HG03575 (cell line): ENCODE measurements at regions not wholly inside any gene's neighbourhood (a gene's known extent, or its start where the extent isn't known, plus 50 kb on each side); places are given as distances from the start of the nearest gene placed in this dataset.
"Not testable (repeated sequence)": the region's sequence is repeated elsewhere in the genome, so short reads cannot be mapped to it uniquely, and the experiment has no call there.

Experiments used
- ATAC-seq: cut with Tn5 transposase; IDR thresholded peaks from one replicate; pipeline ENCODE4 v1.9.1; 2021; ENCODE audit not compliant: unreplicated experiment, insufficient number of reproducible peaks, low FRiP score; ENCODE audit errors: extremely low read depth

DNA sequence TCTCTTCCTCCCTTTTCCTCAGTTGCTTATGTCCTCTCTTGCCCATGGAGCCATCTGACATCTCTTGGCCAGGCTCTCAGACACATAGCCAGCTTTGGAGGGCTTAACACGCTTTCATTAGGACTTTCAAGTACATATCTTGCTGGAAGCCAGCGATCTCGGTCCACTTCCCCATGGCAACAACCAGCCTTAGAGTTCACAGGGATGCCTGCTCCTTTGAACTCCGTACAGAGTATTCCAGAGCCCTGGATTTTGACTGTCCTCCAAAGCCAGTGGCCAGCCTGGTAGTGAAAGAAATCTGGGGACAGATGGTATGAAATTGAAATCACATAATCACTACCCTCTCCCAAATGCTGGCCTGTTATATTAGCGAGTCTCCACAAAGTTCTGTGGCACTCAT lies 370.5 kb upstream of the NPVF start:
- ATAC-seq = no peak

DNA sequence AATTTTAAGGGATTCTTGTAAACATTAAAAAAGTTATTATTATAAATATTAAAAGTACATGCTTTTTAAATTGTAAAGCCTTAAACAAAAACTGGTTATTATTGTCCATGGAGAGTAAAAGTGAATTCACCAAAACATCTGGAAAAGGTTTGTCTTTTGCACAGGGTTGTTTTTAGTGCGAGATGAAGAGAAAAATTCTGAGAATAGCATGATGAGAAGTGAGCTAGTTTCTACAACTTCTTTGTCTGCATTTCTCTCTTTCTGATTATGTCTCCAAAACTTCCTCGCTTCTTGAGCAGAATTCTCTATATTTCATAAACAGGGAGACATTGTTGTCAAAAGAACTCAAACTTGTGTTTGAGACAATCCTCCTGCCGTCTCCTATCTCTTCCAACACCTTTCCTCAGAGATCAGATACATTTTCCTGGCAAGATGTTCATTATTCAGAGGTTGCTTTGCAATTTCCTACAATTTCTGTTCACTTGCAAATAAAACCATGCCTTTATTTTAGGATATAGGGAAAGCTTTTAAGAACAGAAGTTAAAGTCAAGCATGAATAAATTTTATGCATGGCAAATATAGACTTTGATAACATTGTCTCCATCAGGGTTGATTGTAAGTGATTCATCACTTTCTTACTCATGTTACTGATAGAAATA lies 372.1 kb upstream of the NPVF start:
- ATAC-seq = no peak

DNA sequence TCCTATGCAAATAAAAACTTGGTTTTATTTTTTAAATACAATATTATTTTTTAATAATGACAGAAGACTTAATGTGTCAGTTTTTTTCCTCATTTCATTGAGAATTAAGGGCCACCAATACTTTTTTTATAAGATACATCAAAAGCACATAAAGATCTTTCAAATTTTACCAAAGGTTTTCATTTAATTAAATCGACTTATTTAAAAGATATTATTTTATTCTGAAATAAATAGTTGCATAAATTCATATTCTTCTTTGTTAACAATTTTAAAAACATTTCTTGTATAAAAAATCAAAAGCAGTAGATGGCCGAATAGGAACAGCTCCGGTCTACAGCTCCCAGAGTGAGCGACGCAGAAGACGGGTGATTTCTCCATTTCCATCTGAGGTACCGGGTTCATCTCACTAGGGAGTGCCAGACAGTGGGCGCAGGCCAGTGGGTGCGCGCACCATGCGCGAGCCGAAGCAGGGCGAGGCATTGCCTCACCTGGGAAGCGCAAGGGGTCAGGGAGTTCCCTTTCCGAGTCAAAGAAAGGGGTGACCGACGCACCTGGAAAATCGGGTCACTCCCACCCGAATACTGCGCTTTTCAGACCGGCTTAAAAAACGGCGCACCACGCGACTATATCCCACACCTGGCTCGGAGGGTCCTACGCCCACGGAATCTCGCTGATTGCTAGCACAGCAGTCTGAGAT lies 374.6 kb upstream of the NPVF start:
- ATAC-seq = not testable (repeated sequence)

DNA sequence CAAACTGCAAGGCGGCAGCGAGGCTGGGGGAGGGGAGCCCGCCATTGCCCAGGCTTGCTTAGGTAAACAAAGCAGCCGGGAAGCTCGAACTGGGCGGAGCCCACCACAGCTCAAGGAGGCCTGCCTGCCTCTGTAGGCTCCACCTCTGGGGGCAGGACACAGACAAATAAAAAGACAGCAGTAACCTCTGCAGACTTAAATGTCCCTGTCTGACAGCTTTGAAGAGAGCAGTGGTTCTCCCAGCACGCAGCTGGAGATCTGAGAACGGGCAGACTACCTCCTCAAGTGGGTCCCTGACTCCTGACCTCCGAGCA lies 375.1 kb upstream of the NPVF start:
- not testable (repeated sequence) for ATAC-seq

DNA sequence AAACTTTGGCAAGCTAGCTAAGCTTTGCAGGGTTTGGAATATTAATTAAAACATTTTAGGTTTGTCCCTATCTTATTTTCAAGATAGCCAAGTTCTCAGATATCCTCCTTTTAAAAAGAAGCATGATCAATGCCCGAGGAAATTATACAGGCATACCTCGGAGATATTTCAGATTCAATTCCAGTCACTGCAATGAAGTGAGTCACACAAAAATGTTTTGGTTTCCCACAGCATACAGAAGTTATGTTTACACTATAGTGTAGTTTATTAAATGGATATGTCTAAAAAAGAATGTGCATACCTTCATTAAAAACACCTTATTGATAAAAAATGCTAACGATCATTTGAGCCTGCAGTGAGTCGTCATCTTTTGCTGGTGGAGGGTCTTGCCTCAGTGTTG lies 382.9 kb upstream of the NPVF start:
- no peak for ATAC-seq

DNA sequence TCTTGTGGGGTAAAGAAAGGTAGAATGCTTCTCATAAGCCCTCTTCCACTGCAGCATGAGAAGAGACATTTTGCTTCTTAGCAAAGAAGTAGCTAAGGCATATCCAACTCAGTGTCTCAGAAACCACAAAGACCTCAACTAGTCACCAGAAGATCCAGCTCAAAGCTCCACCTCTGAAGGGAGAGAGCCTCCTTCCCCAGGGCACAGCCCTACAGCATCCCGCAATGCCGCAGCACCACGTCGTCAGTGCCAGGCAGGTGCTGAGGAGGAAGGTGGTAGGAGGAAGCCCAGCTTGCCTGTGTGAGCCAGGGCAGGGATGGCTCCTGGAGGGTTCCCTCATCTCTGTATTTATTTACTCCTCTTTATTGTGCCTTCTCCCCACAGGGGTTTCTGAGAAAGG lies 385.6 kb upstream of the NPVF start:
- no peak for ATAC-seq

DNA sequence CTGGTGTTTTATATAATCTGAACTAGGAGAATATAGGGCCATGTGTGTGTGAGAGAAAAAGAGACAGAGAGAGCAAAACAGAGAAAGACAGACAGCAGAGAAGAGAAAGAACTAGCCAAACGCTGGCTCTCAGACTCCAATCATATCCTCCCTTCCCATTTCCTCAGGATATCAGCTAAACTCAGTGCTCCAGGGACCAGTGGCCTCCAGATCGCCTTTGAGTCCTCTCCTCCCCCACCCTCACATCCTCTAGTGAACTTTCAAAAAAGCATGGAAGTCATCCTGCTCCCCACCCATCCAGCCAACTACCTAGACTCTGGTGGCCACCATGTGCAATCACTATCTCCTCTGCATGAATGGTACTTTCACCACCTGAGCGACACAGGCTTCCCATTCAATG lies 386.1 kb upstream of the NPVF start:
- ATAC-seq = no peak

DNA sequence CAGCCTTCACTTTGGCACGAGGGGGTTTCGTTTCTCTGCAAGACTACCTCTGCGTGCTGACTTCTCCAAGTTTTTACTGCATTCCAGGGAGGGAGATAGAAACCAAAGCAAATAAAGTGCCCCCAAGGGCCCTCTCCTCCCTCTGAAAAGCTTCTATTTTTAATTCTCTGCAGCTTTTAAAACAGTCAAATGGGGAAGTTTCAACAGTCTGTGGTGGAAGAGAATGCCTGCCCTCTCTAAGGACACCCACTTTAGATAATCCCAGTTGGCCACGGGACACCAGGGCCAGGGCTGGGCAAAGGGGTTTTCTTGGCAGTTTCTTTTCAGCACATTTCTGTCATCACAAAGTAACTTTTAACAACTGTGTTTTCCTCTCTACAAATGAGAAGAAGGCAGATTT lies 386.7 kb upstream of the NPVF start:
- ATAC-seq = no peak

DNA sequence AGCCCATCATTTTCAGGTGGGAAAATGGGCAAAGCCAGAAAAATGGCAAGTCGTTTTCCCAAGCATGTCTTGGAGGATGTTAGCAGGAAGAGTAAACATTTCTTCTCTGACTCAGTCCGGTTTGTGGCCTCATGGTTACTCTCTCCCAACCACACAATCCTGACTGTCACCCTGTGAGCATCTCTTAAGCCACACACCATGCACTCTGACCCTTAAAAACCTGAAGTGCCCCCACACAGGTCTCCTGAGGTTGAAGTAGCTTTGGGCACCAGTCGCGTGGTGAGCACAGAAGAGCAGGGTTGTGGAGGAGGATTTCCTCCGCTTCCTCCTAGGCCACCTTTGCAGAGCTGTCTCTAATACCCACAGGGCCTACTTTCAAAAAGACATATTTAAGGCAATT lies 387.3 kb upstream of the NPVF start:
- ATAC-seq = no peak

DNA sequence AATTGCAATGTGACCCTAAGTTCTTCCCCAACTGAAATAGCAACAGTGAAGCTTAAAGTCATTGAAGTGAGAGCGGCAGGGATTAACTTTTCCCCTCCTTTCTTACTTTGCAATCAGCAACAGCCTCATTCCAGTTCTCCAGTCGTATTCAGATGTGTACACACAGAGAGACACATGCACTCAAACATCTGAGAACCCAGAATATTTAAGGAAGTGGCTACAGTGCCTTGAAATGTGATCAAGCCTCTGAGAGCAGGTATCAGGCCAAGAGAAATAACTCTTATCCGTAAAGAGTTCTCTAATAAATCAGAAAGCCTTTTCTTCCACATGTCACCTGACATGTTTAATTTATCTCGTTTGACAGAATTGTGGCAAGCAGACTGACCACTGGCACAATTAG lies 388.9 kb upstream of the NPVF start:
- no peak for ATAC-seq

DNA sequence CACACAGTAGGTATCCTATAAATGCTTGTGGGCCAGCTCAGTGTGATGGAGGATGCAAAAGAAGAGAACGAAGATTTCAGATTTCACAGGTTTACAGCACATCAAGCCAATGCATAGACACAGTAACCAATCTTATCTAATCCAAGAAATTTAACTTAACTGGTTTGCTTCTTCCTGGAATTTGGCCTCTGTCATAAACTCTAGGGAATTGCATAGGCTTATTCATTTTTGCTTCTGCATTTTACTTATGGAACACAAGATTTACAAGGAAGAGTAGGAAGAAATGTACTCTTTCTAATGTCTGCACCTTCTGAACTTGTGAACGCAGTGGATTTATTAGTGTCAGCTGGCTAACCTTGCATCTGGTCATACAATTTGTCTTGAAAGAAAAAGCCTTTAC lies 389.4 kb upstream of the NPVF start:
- ATAC-seq = no peak

DNA sequence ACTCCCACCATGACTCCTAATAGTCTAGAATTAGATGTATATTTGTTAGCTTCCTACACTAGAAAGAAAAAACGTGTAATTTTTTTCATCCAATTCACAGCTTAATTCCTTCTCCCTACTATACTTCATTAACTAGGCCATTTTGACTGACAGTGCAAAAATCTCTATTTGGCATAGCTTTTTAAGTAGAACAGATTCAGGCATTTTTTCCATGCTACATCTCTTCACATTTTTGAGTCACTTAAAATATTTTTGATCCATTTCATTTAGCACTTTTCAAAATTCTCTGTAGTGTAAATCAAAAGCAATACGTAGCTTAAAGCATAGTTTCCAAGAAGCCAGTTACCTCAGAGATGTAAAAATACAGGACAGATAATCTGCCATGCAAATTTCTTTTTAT lies 391.1 kb upstream of the NPVF start:
- ATAC-seq = no peak

DNA sequence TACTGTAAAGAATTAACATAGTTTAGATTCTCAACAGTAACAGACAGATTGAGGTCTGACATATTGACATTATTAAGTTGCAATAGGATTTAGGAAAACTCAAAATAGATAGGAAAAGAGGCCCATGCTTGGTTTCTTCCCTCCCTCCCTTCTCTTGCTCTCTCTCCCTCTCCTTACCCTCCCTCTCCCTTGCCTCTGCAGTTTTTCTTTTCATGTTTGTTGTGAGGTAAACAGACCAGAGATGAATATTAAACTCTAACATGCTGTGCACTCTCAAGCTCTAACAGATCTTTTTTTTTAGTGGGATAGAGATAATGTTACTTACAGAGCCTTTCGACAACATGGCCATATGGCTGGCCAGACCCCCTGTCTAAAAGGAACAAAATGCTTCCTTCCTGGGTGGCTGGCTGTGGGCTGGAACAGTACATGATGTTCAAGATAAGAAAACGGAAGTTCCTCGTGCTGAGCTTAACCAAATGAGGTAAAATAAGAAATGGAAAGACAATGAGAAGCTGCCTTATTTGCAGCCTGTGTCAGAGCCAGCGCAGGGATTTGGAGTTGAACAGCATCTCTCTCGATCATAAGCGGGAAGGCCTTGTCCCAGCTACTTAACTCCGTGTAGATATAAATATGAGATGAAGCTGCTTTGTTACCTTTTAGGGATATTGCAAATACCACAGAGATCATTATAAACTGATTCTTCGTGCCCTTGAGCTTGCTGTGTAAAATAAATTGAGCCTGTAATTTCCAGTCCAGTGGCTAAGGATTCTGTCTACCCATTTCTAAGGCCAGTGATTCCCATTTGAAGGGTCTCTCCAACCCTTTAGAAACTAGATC lies 391.9 kb upstream of the NPVF start:
- ATAC-seq = no peak

DNA sequence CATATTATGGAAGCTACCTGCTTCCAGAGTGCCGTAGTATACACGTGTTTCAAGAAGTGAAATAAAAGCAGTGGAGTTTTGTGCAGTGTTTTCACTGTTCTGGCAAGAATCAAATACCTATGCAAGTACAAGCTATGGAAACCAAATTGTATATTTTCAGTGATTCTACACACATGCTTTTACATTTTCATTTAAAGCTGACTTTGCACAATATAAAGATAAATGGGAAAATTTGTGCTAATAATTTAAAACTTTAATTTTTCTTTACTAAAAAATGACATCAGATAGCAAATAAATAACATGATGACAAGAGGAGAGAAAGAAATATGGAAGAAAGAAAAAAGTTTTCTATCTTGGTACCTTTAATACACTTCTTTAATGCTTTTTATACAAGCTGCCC lies 393.7 kb upstream of the NPVF start:
- ATAC-seq = no peak

DNA sequence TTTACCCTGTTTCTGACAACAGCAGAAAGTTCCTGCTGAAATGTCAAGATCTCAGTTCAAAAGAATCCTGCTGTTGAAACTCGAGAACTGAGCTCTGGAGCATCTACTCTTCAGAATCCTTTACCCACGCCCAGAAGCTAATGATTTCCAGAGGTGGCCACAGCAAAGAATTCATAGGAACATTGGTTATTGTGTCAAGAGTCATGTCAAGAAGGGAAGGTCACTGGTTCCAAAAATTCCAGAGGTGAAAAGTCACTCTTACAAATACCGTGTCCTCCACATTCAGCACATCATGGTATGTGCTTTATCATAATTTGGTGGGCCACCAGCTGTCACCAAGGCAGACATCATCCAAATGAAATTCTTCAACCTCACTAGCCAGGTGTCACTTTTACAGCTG lies 394.4 kb upstream of the NPVF start:
- ATAC-seq = no peak

DNA sequence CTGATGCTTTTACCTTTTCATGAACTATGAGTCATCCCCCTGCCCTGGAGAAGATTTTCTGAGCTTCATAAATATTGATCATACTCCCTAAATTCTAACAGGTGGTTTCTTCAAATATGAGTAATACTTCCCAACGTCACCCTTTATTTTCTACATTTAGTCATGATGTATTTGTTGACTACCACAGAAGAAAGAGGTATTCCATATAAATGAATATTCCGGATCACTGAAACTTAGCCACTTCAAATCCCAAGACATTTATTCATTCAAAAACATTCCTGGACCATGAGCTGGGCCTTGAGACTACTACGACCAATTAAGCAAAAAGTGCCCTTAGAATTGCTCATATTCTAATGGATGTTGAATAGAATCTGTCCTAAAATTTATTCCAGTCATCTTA lies 395.8 kb upstream of the NPVF start:
- no peak for ATAC-seq

DNA sequence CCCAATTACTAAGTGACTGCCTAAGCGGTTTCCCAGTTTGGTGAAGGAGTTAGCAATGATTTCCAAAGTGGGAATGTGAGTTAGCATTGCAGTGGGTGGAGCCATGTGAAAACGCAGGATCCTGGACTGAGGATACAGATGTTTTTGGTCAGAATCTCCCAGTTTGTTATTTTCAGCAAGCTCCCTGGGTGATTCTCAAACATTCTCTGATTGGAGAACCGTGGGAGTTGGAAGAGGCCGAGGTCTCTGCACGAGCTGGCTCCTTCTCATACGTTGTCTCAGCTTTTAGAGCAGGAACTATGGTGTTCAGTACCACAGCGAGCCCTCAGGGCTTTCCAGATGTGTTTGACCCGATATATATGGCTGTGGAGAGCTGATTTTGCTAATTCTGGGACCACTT lies 396.5 kb upstream of the NPVF start:
- no peak for ATAC-seq

DNA sequence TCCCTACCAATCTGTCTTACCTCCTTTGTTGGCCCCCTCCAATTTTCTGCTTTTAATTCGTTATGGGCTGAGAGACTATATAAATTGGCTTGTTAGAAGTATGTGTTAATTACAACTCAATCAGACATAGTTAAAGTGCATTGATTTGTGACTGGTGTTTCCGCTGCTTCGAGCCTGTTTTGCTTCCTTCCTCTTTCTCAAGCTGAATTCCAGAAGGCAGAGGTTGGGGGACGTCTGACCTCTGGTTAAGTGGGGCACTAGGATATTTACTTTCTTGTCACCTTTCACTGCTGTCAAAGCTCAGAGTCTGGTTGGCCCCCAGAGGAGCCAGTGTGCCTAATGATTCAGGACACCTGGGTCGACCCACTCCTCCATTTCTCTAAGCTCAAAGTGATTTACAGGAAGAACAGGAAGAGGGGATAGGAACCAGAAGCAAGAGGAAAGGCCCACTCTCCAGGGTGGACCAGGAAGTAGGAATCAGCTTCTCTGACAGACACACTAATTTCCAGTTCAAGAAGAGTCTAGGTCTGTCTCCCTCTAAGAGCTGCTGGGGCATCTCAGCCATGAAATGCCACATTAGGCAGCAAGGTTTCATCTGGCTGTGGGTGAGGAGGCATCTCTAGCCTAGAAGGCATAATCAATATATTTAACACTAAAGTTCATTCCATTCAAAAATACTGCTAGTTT lies 397.2 kb upstream of the NPVF start:
- ATAC-seq = no peak

DNA sequence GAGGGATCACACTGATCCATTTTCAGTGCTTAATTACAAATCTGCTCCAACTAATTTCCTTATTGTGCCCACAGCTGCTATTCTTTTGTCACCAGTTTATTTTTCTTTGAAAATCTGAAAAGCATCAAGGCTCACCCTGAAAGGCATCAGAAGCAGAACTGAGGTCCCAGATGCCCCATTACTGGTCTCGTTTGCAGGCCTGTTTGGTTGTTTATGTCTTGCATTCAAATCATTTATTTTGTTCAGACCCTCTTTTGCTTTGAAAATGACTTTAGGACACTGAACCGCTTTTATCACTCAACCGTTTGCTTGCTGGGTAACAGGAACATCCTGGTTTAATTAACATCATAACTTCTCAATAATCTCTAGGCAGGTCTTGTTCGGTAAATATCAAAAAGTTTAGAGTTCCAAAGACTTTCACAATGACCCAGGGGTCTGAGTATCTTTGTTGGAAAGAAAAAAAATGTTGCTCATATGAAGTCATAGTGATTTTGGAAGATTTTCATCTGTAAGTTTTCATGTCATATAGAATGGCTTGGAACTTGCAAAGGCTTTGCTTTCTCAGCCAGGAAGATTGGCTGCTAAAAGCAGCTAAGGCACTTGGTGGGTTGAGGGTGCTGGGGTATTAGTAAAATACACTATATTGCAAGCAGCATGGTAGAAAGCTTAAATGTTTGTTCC lies 398.3 kb upstream of the NPVF start:
- ATAC-seq = no peak
